ENCODE measurements at regions not wholly inside any gene's neighbourhood (a gene's known extent, or its start where the extent isn't known, plus 50 kb on each side); places are given as distances from the start of the nearest gene placed in this dataset.

GRCh38 chr17:33980193-33980592, 274.9 kb upstream of the CCL2 start:
- TF ChIP-seq, protein P1, sequence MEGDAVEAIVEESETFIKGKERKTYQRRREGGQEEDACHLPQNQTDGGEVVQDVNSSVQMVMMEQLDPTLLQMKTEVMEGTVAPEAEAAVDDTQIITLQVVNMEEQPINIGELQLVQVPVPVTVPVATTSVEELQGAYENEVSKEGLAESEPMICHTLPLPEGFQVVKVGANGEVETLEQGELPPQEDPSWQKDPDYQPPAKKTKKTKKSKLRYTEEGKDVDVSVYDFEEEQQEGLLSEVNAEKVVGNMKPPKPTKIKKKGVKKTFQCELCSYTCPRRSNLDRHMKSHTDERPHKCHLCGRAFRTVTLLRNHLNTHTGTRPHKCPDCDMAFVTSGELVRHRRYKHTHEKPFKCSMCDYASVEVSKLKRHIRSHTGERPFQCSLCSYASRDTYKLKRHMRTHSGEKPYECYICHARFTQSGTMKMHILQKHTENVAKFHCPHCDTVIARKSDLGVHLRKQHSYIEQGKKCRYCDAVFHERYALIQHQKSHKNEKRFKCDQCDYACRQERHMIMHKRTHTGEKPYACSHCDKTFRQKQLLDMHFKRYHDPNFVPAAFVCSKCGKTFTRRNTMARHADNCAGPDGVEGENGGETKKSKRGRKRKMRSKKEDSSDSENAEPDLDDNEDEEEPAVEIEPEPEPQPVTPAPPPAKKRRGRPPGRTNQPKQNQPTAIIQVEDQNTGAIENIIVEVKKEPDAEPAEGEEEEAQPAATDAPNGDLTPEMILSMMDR (IDR thresholded peaks at IDR 0.05) = no peak
- TF ChIP-seq POLR2A (IDR thresholded peaks at IDR 0.05) = no peak

Measured in testis (tissue), 2 donors.